Transverse colon (tissue), 3 donors: ENCODE measurements at regions not wholly inside any gene's neighbourhood (a gene's known extent, or its start where the extent isn't known, plus 50 kb on each side); places are given as distances from the start of the nearest gene placed in this dataset.

Experiments
- EP300 ChIP-seq: sonication (generic); formaldehyde crosslinking; IDR thresholded peaks from one replicate; pipeline ENCODE4 v1.6.1; 2017; ENCODE audit warnings: antibody characterized with exemption, low read depth
- TF ChIP-seq, protein P1 (sequence below), 5 experiments: fragments of 200-600 bp in 3 of 5; fragments of 450-650 bp in 2 of 5; sonication (generic) in 3 of 5; IDR thresholded peaks; 1 replicate in 2 of 5; 2 replicates in 3 of 5; pipeline ENCODE4 v1.5.1; 2016 to 2017; ENCODE audit warnings: antibody characterized with exemption in 5 of 5, inconsistent platforms in 3 of 5, mild to moderate bottlenecking in 2 of 5, moderate library complexity in 1 of 5

DNA sequence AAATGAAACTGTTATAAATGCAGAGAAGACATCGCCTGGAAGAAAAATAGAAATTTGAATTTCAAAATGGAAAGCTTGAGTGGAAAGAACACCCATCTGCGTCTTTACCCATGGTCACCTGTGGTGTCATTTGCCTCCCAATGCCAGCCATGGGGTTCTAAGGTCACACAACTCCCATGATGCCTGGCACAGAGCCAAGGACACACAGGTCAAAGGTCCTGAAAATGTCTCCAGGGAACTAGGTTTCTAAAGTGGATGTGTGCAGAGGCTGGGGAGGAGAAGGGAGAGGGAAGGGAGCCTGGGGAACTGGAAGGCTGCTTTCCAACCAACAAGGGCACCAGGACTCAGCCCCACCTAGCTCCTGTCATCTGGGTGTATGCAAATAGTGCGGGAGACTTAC is 724.0 kb upstream of the TMEM132C start:
- no peak for TF ChIP-seq EP300
- TF ChIP-seq, protein P1, sequence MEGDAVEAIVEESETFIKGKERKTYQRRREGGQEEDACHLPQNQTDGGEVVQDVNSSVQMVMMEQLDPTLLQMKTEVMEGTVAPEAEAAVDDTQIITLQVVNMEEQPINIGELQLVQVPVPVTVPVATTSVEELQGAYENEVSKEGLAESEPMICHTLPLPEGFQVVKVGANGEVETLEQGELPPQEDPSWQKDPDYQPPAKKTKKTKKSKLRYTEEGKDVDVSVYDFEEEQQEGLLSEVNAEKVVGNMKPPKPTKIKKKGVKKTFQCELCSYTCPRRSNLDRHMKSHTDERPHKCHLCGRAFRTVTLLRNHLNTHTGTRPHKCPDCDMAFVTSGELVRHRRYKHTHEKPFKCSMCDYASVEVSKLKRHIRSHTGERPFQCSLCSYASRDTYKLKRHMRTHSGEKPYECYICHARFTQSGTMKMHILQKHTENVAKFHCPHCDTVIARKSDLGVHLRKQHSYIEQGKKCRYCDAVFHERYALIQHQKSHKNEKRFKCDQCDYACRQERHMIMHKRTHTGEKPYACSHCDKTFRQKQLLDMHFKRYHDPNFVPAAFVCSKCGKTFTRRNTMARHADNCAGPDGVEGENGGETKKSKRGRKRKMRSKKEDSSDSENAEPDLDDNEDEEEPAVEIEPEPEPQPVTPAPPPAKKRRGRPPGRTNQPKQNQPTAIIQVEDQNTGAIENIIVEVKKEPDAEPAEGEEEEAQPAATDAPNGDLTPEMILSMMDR (IDR thresholded peaks at IDR 0.05) = no peak
